GM20431 (cell line): ENCODE measurements at regions not wholly inside any gene's neighbourhood (a gene's known extent, or its start where the extent isn't known, plus 50 kb on each side); places are given as distances from the start of the nearest gene placed in this dataset.

ENCODE experiments used
- in situ Hi-C: fragments of 300-500 bp; cut with MseI, MboI; formaldehyde crosslinking; loops from one replicate; pipeline ENCODE4 v1.15.0; 2020; ENCODE audit warnings: low sequenced_read_pairs; ENCODE audit not compliant: unreplicated experiment

GRCh38 chr13:63436325-63436668, 2020.6 kb upstream of the PCDH20 start:
- in situ Hi-C loops: no loop called here

GRCh38 chr13:63435667-63436324, 2020.1 kb upstream of the PCDH20 start:
- in situ Hi-C loops: no loop called here

- in situ Hi-C loops: no loop called here
These were observed 2018.0 kb upstream of the PCDH20 start for GRCh38 chr13:63433546-63434150.

- in situ Hi-C loops: no loop called here
These were observed 2011.5 kb upstream of the PCDH20 start for GRCh38 chr13:63427170-63427569.

- in situ Hi-C loops: no loop called here
These were observed 2009.5 kb upstream of the PCDH20 start for GRCh38 chr13:63425131-63425530.

GRCh38 chr13:63421123-63421522, 2005.5 kb upstream of the PCDH20 start:
- in situ Hi-C loops: no loop called here

- in situ Hi-C loops: no loop called here
These were observed 2005.0 kb upstream of the PCDH20 start for GRCh38 chr13:63420685-63421084.

GRCh38 chr13:63414247-63414646, 1998.6 kb upstream of the PCDH20 start:
- in situ Hi-C loops: no loop called here

GRCh38 chr13:63409791-63410351, 1994.2 kb upstream of the PCDH20 start:
- in situ Hi-C loops: no loop called here

GRCh38 chr13:63408331-63409189, 1992.9 kb upstream of the PCDH20 start:
- in situ Hi-C loops: no loop called here

GRCh38 chr13:63403733-63404132, 1988.1 kb upstream of the PCDH20 start:
- in situ Hi-C loops: no loop called here

GRCh38 chr13:63396746-63397145, 1981.1 kb upstream of the PCDH20 start:
- in situ Hi-C loops: no loop called here

GRCh38 chr13:63393112-63393511, 1977.5 kb upstream of the PCDH20 start:
- in situ Hi-C loops: no loop called here

- in situ Hi-C loops: no loop called here
These were observed 1974.1 kb upstream of the PCDH20 start for GRCh38 chr13:63389756-63390155.

GRCh38 chr13:63381078-63381859, 1965.6 kb upstream of the PCDH20 start:
- in situ Hi-C loops: no loop called here

- in situ Hi-C loops: no loop called here
These were observed 1962.3 kb upstream of the PCDH20 start for GRCh38 chr13:63377986-63378385.

GRCh38 chr13:63370101-63370500, 1954.5 kb upstream of the PCDH20 start:
- in situ Hi-C loops: no loop called here

GRCh38 chr13:63367522-63368198, 1952.0 kb upstream of the PCDH20 start:
- in situ Hi-C loops: no loop called here

GRCh38 chr13:63364159-63364558, 1948.5 kb upstream of the PCDH20 start:
- in situ Hi-C loops: no loop called here

GRCh38 chr13:63351533-63351932, 1935.9 kb upstream of the PCDH20 start:
- in situ Hi-C loops: no loop called here
